Endothelial cell of umbilical vein (primary cell): ENCODE measurements at regions not wholly inside any gene's neighbourhood (a gene's known extent, or its start where the extent isn't known, plus 50 kb on each side); places are given as distances from the start of the nearest gene placed in this dataset.

Experiments
- BruUV-seq: library from RNA; stranded (reverse); fragments of 400-500 nt; replicated peaks from 2 replicates; lab custom pipeline; 2021; lab: Mats Ljungman, UMichigan
- CTCF ChIA-PET: fragments of 300-600, 350-600 bp; sonication (Branson Sonifier 250); formaldehyde crosslinking; loops from one replicate; lab custom pipeline; 2021; ENCODE audit warnings: antibody characterized with exemption, inconsistent platforms; lab: Charles Lee
- POLR2A ChIA-PET: fragments of 300-600, 350-600 bp; sonication (Branson Sonifier 250); formaldehyde crosslinking; loops from one replicate; lab custom pipeline; 2021; ENCODE audit warnings: antibody characterized with exemption, inconsistent platforms; lab: Charles Lee
- DNase-seq: peaks from one replicate; pipeline ENCODE4 v3.0.0-alpha.2; 2011; ENCODE audit warnings: low read depth, low spot score
- FAIRE-seq: peaks from 2 replicates; lab custom pipeline; 2011; peaks lifted over from hg19 to GRCh38; lab: Jason Lieb, UNC
- H2AFZ ChIP-seq: 2 replicates; pipeline ENCODE4 v1.6.0; 2012; ENCODE audit warnings: low read depth, low read length, control low read depth, inconsistent platforms
- H3K27ac ChIP-seq: 2 replicates; pipeline ENCODE4 v1.5.1; 2011; ENCODE audit warnings: low read depth, mild to moderate bottlenecking, control low read depth, low read length, moderate library complexity; ENCODE audit not compliant: insufficient read depth
- H3K27me3 ChIP-seq, 2 experiments: 2 replicates each; pipeline versions ENCODE4 v1.6.0 to v1.6.1; 2011; ENCODE audit warnings: low read length in 2 of 2, mixed read lengths in 1 of 2; ENCODE audit not compliant: control insufficient read depth in 2 of 2, insufficient read depth in 2 of 2
- H3K36me3 ChIP-seq, 2 experiments: 2 replicates in 1 of 2; 3 replicates in 1 of 2; pipeline ENCODE4 v1.5.1; 2011; ENCODE audit warnings: low read length in 2 of 2, mild to moderate bottlenecking in 1 of 2, moderate library complexity in 1 of 2; ENCODE audit not compliant: control insufficient read depth in 2 of 2, insufficient read depth in 2 of 2; ENCODE audit errors: extremely low read depth in 1 of 2
- H3K4me1 ChIP-seq: 3 replicates; pipeline ENCODE4 v1.5.1; 2011; ENCODE audit warnings: mild to moderate bottlenecking, low read length; ENCODE audit not compliant: control insufficient read depth, insufficient read depth; ENCODE audit errors: extremely low read depth
- H3K4me2 ChIP-seq: 2 replicates; pipeline ENCODE4 v1.6.1; 2011; ENCODE audit warnings: low read length, control low read depth, mixed read lengths; ENCODE audit not compliant: insufficient read depth
- H3K4me3 ChIP-seq, 3 experiments: fragments of 200-600 bp in 1 of 3; sonication (generic), shearing (Covaris generic) in 1 of 3; replicated peaks in 1 of 3; 2 replicates each; pipeline ENCODE4 v1.5.1; 2011 to 2016; ENCODE audit warnings: control low read depth in 3 of 3, low read length in 3 of 3, mild to moderate bottlenecking in 2 of 3, inconsistent platforms in 1 of 3, low read depth in 1 of 3, moderate library complexity in 1 of 3; ENCODE audit not compliant: insufficient read depth in 1 of 3
- H3K79me2 ChIP-seq: 2 replicates; pipeline ENCODE4 v1.6.0; 2012; ENCODE audit warnings: low read length, inconsistent platforms; ENCODE audit not compliant: control insufficient read depth, insufficient read depth
- H3K9ac ChIP-seq: replicated peaks from 2 replicates; pipeline ENCODE3; 2011; ENCODE audit warnings: low read length, control low read depth; ENCODE audit not compliant: insufficient read depth; ENCODE audit errors: extremely low read depth
- H3K9me1 ChIP-seq: replicated peaks from 3 replicates; pipeline ENCODE4 v1.6.0; 2011; ENCODE audit warnings: mild to moderate bottlenecking, low read length; ENCODE audit not compliant: control insufficient read depth, insufficient read depth; ENCODE audit errors: extremely low read depth
- H3K9me3 ChIP-seq: replicated peaks from 2 replicates; pipeline ENCODE4 v1.5.1; 2012; ENCODE audit warnings: low read length, inconsistent platforms; ENCODE audit not compliant: control insufficient read depth, insufficient read depth
- H4K20me1 ChIP-seq: replicated peaks from 2 replicates; pipeline ENCODE3; 2011; ENCODE audit warnings: mild to moderate bottlenecking, low read length; ENCODE audit not compliant: control insufficient read depth, insufficient read depth; ENCODE audit errors: extremely low read depth
- EZH2 ChIP-seq: IDR thresholded peaks from 2 replicates; pipeline ENCODE4 v1.6.1; 2012; ENCODE audit warnings: borderline replicate concordance, low read depth, mild to moderate bottlenecking, moderate library complexity, low read length, inconsistent platforms; ENCODE audit not compliant: severe bottlenecking
- FOS ChIP-seq: IDR thresholded peaks from 2 replicates; pipeline ENCODE4 v1.6.1; 2011; ENCODE audit warnings: mild to moderate bottlenecking, low read length, moderate library complexity, borderline replicate concordance; ENCODE audit not compliant: insufficient read depth
- GATA2 ChIP-seq: IDR thresholded peaks from 2 replicates; pipeline ENCODE4 v1.7.0; 2011; ENCODE audit warnings: low read depth, mild to moderate bottlenecking, moderate library complexity, mixed read lengths, low read length; ENCODE audit not compliant: insufficient read length, insufficient read depth
- JUN ChIP-seq: IDR thresholded peaks from 2 replicates; pipeline ENCODE4 v1.6.1; 2011; ENCODE audit warnings: borderline replicate concordance, low read depth; ENCODE audit not compliant: insufficient read length, insufficient read depth
- MYC ChIP-seq: IDR thresholded peaks from one replicate; pipeline ENCODE4 v1.6.1; 2011; ENCODE audit warnings: mild to moderate bottlenecking, low read depth, low read length
- POLR2A ChIP-seq: IDR thresholded peaks from 2 replicates; pipeline ENCODE4 v1.6.1; 2012; ENCODE audit warnings: low read depth, mild to moderate bottlenecking, control low read depth, low read length
- POLR2AphosphoS5 ChIP-seq: IDR thresholded peaks from 2 replicates; pipeline ENCODE4 v1.6.1; 2012; ENCODE audit warnings: low read depth, mild to moderate bottlenecking, control low read depth, low read length, moderate library complexity; ENCODE audit not compliant: insufficient read depth
- dilution Hi-C: fragments of 300-500 bp; cut with MboI; formaldehyde crosslinking; loops from one replicate; pipeline ENCODE4 v1.15.0; 2019; ENCODE audit warnings: low sequenced_read_pairs; ENCODE audit not compliant: extremely low pct_ligation_motif_present
- intact Hi-C: fragments of 100-400 bp; cut with micrococcal nuclease; formaldehyde crosslinking; loops from one replicate; pipeline ENCODE4 v1.10.0; 2022
- TF ChIP-seq, protein P1 (sequence below), 2 donors: IDR thresholded peaks; 1 replicate in 1 of 2; 2 replicates in 1 of 2; pipeline ENCODE4 v1.5.1; 2011; ENCODE audit warnings: low read length in 2 of 2, mild to moderate bottlenecking in 2 of 2, moderate library complexity in 2 of 2, control low read depth in 1 of 2, inconsistent platforms in 1 of 2, low read depth in 1 of 2; ENCODE audit not compliant: insufficient read depth in 1 of 2; ENCODE audit errors: extremely low read depth in 1 of 2
- TF ChIP-seq, protein P2 (sequence below): IDR thresholded peaks from 2 replicates; pipeline ENCODE4 v1.6.1; 2011; ENCODE audit not compliant: insufficient read depth, insufficient read length

DNA sequence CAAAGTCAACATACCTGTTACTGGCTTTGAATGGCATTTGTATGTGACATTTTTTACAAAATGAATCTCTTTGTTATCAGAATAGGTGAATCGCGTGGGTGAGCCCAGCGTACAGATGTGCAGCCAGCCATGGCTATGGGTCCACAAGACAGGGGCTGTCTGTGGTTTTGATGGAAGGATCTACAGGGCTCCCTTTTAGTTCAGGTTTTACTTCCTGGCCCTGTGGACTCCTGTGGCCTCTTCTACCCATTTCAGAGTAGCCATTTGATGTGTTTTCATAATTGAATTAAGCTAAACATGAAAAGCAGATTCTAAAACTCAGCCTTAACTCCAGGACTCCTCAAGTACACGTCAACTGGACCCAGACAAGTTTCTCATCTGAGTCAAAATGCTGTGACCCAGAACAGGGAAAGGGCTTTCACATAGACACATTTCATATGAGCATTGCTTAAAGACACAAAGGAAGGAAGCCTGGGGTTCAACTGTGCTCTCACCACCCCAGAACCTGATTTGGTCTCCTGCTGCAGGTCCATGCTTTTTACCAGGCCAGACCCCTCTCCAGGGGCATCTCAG lies 105.3 kb upstream of the NAA20 start:
- CTCF ChIA-PET, result interaction anchor here (0.9 kb wide), 1 partner anchor 12 kb away, joined by 3 read pairs; no protein-coding TSS in a partner anchor
- H3K27me3 ChIP-seq, result no peaks in the 10 kb centered on the region
- no peaks in the 10 kb centered on the region for H3K9me1 ChIP-seq
- BruUV-seq, result no TSS peak
- intact Hi-C loops, result no loop called here
- no peak overlapping the region for H3K27ac ChIP-seq
- no peak overlapping the region for H3K9ac ChIP-seq
- no peak for TF ChIP-seq POLR2AphosphoS5
- no peak for TF ChIP-seq GATA2
- no peak for TF ChIP-seq FOS
- no peak for TF ChIP-seq EZH2
- TF ChIP-seq POLR2A, result no peak
- TF ChIP-seq MYC, result no peak
- TF ChIP-seq, protein P1, sequence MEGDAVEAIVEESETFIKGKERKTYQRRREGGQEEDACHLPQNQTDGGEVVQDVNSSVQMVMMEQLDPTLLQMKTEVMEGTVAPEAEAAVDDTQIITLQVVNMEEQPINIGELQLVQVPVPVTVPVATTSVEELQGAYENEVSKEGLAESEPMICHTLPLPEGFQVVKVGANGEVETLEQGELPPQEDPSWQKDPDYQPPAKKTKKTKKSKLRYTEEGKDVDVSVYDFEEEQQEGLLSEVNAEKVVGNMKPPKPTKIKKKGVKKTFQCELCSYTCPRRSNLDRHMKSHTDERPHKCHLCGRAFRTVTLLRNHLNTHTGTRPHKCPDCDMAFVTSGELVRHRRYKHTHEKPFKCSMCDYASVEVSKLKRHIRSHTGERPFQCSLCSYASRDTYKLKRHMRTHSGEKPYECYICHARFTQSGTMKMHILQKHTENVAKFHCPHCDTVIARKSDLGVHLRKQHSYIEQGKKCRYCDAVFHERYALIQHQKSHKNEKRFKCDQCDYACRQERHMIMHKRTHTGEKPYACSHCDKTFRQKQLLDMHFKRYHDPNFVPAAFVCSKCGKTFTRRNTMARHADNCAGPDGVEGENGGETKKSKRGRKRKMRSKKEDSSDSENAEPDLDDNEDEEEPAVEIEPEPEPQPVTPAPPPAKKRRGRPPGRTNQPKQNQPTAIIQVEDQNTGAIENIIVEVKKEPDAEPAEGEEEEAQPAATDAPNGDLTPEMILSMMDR (IDR thresholded peaks at IDR 0.05; ENCODE audit: extremely low read depth in 1 of 2, insufficient read depth in 1 of 2, low read depth in 1 of 2, low read length in 2 of 2), result no peak
- TF ChIP-seq, protein P2, sequence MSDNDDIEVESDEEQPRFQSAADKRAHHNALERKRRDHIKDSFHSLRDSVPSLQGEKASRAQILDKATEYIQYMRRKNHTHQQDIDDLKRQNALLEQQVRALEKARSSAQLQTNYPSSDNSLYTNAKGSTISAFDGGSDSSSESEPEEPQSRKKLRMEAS, result no peak
- TF ChIP-seq JUN, result no peak
- peaks cover 26% of the 10 kb centered on the region for H3K79me2 ChIP-seq
- DNase-seq, result no peak
- dilution Hi-C loops, result no loop called here
- peaks cover 0 to 5% of the 10 kb centered on the region in 2 experiments for H3K36me3 ChIP-seq
- H3K4me3 ChIP-seq, result no peak overlapping the region
- H4K20me1 ChIP-seq, result no peaks in the 10 kb centered on the region
- POLR2A ChIA-PET, result no interaction called here
- FAIRE-seq, result no peak
- H3K9me3 ChIP-seq, result no peaks in the 10 kb centered on the region
- no peak overlapping the region for H2AFZ ChIP-seq
- H3K4me1 ChIP-seq, result peaks cover 30% of the 10 kb centered on the region
- no peak overlapping the region for H3K4me2 ChIP-seq
